Keratinocyte (primary cell): ENCODE measurements at regions not wholly inside any gene's neighbourhood (a gene's known extent, or its start where the extent isn't known, plus 50 kb on each side); places are given as distances from the start of the nearest gene placed in this dataset.

ENCODE experiments used
- DNase-seq: peaks from one replicate; pipeline ENCODE4 v3.0.0-alpha.2; 2011; ENCODE audit warnings: low read depth, missing footprints, low spot score
- FAIRE-seq: peaks from 2 replicates; lab custom pipeline; 2011; peaks lifted over from hg19 to GRCh38; lab: Jason Lieb, UNC
- H2AFZ ChIP-seq: 2 replicates; pipeline ENCODE4 v1.6.0; 2012; ENCODE audit warnings: low read length, control low read depth, inconsistent platforms; ENCODE audit not compliant: control insufficient read depth
- H3K27ac ChIP-seq: 2 replicates; pipeline ENCODE4 v1.5.1; 2011; ENCODE audit warnings: low read length; ENCODE audit not compliant: control insufficient read depth, insufficient read depth
- H3K27me3 ChIP-seq: 3 replicates; pipeline ENCODE4 v1.6.0; 2011; ENCODE audit warnings: low read length; ENCODE audit not compliant: control insufficient read depth, insufficient read depth; ENCODE audit errors: extremely low read depth
- H3K36me3 ChIP-seq, 2 experiments: 2 replicates in 1 of 2; 3 replicates in 1 of 2; pipeline ENCODE4 v1.5.1; 2011; ENCODE audit warnings: low read length in 2 of 2, mild to moderate bottlenecking in 1 of 2; ENCODE audit not compliant: control insufficient read depth in 2 of 2, insufficient read depth in 2 of 2; ENCODE audit errors: extremely low read depth in 1 of 2
- H3K4me1 ChIP-seq: 3 replicates; pipeline ENCODE4 v1.5.1; 2011; ENCODE audit warnings: low read length; ENCODE audit not compliant: control insufficient read depth, insufficient read depth; ENCODE audit errors: extremely low read depth
- H3K4me2 ChIP-seq: 3 replicates; pipeline ENCODE4 v1.6.0; 2011; ENCODE audit warnings: low read depth, low read length; ENCODE audit not compliant: control insufficient read depth, insufficient read depth; ENCODE audit errors: extremely low read depth
- H3K4me3 ChIP-seq, 3 experiments: fragments of 200-600 bp in 1 of 3; sonication (generic) in 1 of 3; 2 replicates in 2 of 3; 3 replicates in 1 of 3; pipeline ENCODE4 v1.5.1; 2011 to 2016; ENCODE audit warnings: low read length in 3 of 3, mild to moderate bottlenecking in 3 of 3, control low read depth in 2 of 3, inconsistent platforms in 1 of 3, low read depth in 1 of 3, mixed read lengths in 1 of 3, mixed run types in 1 of 3, moderate library complexity in 1 of 3; ENCODE audit not compliant: control insufficient read depth in 2 of 3, insufficient read depth in 2 of 3; ENCODE audit errors: extremely low read depth in 1 of 3
- H3K79me2 ChIP-seq: 2 replicates; pipeline ENCODE4 v1.6.0; 2012; ENCODE audit warnings: low read length; ENCODE audit not compliant: control insufficient read depth, insufficient read depth
- H3K9ac ChIP-seq: 3 replicates; pipeline ENCODE4 v1.6.0; 2011; ENCODE audit warnings: low read length; ENCODE audit not compliant: control insufficient read depth, insufficient read depth; ENCODE audit errors: extremely low read depth
- H3K9me1 ChIP-seq: 3 replicates; pipeline ENCODE4 v1.6.0; 2011; ENCODE audit warnings: low read length; ENCODE audit not compliant: control insufficient read depth, insufficient read depth; ENCODE audit errors: extremely low read depth
- H3K9me3 ChIP-seq: 2 replicates; pipeline ENCODE4 v1.5.1; 2012; ENCODE audit warnings: low read depth, low read length; ENCODE audit not compliant: control insufficient read depth
- H4K20me1 ChIP-seq: 3 replicates; pipeline ENCODE4 v1.6.0; 2011; ENCODE audit warnings: low read length; ENCODE audit not compliant: control insufficient read depth, insufficient read depth; ENCODE audit errors: extremely low read depth
- EZH2 ChIP-seq: IDR thresholded peaks from one replicate; pipeline ENCODE4 v1.6.1; 2012; ENCODE audit warnings: inconsistent platforms, mild to moderate bottlenecking, low read length, moderate library complexity
- dilution Hi-C: fragments of 300-500 bp; cut with MboI; formaldehyde crosslinking; loops from one replicate; pipeline ENCODE4 v1.7.0; 2020; ENCODE audit warnings: low sequenced_read_pairs; ENCODE audit not compliant: extremely low pct_ligation_motif_present
- TF ChIP-seq, protein P1 (sequence below), 3 experiments: IDR thresholded peaks in 1 of 3; conservative IDR thresholded peaks in 1 of 3; optimal IDR thresholded peaks in 1 of 3; 2 replicates in 2 of 3; 3 replicates in 1 of 3; pipeline versions ENCODE3 to v1.5.1; 2011; ENCODE audit warnings: low read length in 3 of 3, mild to moderate bottlenecking in 3 of 3, moderate library complexity in 2 of 3, control low read depth in 1 of 3, inconsistent platforms in 1 of 3; ENCODE audit not compliant: insufficient read depth in 2 of 3; ENCODE audit errors: extremely low read depth in 1 of 3

DNA sequence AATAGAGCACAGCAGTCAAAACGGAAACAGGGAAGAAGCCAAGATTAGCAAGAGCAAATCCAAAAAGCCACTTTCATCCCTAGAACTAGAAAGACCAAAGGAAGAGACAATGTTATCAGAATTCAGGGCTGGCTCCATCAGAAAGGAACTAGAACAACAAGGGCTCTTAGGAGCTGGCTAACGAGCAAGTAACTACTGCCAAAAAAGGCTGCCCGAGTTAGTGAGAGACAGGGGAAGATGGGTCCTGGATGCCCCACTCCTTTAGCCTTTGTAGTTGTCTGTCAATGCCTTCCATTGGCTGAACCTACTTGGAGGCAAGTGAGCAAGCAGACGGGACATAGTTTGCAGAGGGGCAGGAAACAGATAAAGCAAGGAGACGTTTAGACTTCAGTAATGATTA is 240.4 kb downstream of the KLF12 start:
- Histone ChIP-seq H3K27ac (no peak overlapping the region), H3K4me3 (no peak overlapping the region), H3K4me1 (no peaks in the 10 kb centered on the region), H3K9ac (no peak overlapping the region), H3K9me1 (no peaks in the 10 kb centered on the region), H3K79me2 (no peaks in the 10 kb centered on the region), H3K9me3 (no peaks in the 10 kb centered on the region), H3K36me3 (no peaks in the 10 kb centered on the region), H3K27me3 (no peaks in the 10 kb centered on the region), H2AFZ (no peak overlapping the region), H4K20me1 (no peaks in the 10 kb centered on the region), H3K4me2 (no peak overlapping the region)
- dilution Hi-C loops = no loop called here
- TF ChIP-seq, protein P1, sequence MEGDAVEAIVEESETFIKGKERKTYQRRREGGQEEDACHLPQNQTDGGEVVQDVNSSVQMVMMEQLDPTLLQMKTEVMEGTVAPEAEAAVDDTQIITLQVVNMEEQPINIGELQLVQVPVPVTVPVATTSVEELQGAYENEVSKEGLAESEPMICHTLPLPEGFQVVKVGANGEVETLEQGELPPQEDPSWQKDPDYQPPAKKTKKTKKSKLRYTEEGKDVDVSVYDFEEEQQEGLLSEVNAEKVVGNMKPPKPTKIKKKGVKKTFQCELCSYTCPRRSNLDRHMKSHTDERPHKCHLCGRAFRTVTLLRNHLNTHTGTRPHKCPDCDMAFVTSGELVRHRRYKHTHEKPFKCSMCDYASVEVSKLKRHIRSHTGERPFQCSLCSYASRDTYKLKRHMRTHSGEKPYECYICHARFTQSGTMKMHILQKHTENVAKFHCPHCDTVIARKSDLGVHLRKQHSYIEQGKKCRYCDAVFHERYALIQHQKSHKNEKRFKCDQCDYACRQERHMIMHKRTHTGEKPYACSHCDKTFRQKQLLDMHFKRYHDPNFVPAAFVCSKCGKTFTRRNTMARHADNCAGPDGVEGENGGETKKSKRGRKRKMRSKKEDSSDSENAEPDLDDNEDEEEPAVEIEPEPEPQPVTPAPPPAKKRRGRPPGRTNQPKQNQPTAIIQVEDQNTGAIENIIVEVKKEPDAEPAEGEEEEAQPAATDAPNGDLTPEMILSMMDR (optimal IDR thresholded peaks at IDR 0.05 in 1 of 3, IDR thresholded peaks at IDR 0.05 in 1 of 3, conservative IDR thresholded peaks at IDR 0.05 in 1 of 3; ENCODE audit: extremely low read depth in 1 of 3, insufficient read depth in 2 of 3, low read length in 3 of 3) = no peak
- TF ChIP-seq EZH2 = no peak
- no peak for FAIRE-seq
- DNase-seq = no peak

DNA sequence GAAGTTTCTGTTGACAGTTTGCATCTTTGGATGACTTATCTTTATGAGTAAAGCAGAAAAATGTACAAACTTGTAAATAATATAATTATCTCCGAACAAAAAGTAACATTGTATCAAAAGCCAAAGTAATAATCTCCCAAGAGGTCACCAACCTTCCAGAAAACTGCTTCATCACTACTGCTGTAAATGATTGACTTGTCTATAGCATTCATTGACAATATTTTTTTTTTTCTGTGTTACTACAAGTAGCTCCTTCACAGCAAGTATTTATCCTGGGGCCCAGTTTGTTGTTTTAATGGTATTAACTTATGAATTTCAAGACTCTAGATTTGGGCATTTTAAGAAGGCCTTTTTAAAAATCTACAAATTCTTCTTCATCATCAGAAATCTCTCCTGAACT is 242.4 kb downstream of the KLF12 start:
- Histone ChIP-seq H3K4me1 (no peaks in the 10 kb centered on the region), H2AFZ (no peak overlapping the region), H3K9ac (no peak overlapping the region), H4K20me1 (no peaks in the 10 kb centered on the region), H3K79me2 (no peaks in the 10 kb centered on the region), H3K4me3 (no peak overlapping the region), H3K36me3 (no peaks in the 10 kb centered on the region), H3K4me2 (no peak overlapping the region), H3K27ac (no peak overlapping the region), H3K9me1 (no peaks in the 10 kb centered on the region), H3K9me3 (no peaks in the 10 kb centered on the region), H3K27me3 (no peaks in the 10 kb centered on the region)
- DNase-seq (no peak), FAIRE-seq (no peak)
- TF ChIP-seq, protein P1 (optimal IDR thresholded peaks at IDR 0.05 in 1 of 3, IDR thresholded peaks at IDR 0.05 in 1 of 3, conservative IDR thresholded peaks at IDR 0.05 in 1 of 3; ENCODE audit: extremely low read depth in 1 of 3, insufficient read depth in 2 of 3, low read length in 3 of 3) = no peak
- TF ChIP-seq EZH2 = no peak
- dilution Hi-C loops = no loop called here
